HG03469 (cell line): ENCODE measurements at regions not wholly inside any gene's neighbourhood (a gene's known extent, or its start where the extent isn't known, plus 50 kb on each side); places are given as distances from the start of the nearest gene placed in this dataset.

Source experiments
- ATAC-seq: cut with Tn5 transposase; IDR thresholded peaks from one replicate; pipeline ENCODE4 v1.9.1; 2021; ENCODE audit warnings: mild to moderate bottlenecking, moderate library complexity, moderate number of reproducible peaks; ENCODE audit not compliant: unreplicated experiment

DNA sequence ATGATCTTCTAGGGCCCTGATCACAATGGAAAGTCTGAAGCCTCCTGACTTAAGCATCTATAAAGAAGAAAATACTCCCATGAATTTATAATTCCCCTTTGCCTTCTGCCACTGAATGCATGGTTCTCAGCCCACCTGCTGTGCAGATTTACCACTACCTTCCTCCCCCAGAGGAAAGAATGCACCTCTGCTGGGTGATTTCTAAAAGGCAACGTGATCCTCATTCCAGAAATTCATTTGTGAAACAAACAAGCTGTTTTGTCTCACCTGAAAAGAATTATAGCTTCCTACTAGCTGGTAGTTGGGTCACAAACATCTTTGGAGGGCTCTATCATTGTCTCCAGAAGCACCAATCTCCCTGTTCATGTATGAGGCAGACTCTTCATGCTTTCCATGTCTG, 320.2 kb downstream of the CDC14C start:
- no peak for ATAC-seq

GRCh38 chr7:49245062-49245461, 320.7 kb downstream of the CDC14C start:
- no peak for ATAC-seq

DNA sequence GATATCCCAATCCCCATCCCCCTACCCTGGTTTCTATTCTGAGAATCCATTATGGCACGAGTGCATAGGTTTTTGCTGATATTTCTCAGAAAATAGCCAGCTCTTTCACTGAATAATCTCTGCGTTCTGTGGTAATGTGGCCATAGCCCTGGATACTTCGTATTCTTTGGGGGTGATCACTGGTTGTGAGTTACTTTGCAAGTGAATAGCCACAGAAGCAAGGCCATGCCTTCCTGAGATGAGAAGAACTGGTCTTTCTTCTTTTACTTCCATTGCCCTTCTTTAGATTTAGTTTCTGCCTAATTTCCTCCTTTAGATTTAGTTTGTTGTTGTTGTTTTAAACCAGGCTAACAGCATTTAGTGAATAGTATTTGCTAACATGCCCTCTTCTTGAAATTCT, 323.4 kb downstream of the CDC14C start:
- no peak for ATAC-seq

DNA sequence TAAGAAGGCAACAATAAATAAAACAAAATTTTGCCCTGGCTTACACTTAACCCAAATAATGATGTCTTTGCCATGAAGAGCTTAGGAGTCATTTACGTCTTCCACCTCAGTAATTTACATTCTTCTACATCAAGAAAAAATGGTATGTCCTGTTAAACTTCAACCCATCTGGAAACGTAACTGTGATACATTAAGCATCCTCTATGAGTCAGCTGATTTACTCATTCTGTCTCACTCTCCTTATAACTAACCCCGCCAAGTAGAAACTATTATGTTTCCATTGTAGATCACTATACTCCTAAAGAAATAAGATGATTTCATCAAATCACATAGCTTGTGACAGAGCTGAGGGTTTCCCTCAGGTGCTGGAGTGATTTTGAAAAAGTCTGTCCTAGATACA, 330.7 kb downstream of the CDC14C start:
- ATAC-seq: no peak

DNA sequence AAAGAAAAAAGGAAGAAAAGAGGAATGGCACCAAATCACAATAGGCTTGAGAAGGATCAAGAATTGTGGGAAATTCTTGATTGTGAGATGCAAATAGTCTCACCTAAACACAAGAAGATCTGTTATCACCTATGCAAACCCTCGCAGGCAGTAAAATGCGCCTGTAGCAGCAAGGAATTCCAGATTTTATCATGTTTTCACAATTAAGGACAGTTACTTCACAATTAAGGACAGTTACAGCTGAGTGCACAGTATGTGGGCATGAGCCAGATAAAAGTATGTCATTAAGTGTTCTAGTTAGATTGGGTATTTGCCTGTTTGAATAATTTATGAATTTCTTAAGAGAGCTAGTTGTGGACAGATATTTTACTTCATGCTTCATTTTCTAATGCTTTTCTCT, 336.2 kb downstream of the CDC14C start:
- ATAC-seq: no peak

DNA sequence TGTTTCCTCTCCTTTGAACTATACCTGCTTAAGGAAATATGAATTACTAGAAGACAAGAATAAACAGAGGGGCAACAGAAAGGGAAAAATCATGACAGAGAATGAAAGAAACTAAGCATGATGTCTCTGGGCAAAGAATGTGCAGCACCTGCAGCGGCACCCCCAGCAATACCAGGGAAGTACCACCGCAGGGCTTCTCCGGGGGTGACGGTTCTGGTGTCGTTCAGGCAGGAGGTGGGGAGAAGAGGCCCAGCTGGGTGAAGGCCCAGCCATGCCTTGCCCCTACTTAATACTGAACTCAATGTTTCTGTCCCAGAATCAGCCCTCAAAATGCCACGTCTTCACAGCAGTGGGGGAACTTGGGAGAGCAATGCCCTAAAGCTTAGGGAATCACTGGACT, 337.6 kb downstream of the CDC14C start:
- no peak for ATAC-seq

- no peak for ATAC-seq
These were observed 340.2 kb downstream of the CDC14C start for GRCh38 chr7:49264530-49264929.

DNA sequence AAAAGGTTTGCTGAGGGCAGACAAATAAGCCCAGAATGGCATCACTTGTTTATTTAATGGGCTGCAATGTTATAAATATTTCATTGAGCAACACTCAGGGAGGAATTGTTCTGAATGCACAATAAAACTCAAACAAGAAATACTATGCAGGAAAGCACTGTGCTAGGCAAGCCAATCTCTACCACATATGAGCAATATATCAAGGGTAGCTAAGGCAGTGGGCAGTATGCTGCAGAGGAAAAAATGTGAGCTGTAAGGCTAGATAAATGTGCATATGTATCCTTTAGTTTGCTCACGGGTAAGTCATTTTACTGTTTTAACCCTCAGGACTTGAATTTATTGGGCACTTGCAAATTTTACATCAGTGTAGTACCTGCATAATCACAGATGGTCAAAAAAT, 349.6 kb downstream of the CDC14C start:
- ATAC-seq: no peak

DNA sequence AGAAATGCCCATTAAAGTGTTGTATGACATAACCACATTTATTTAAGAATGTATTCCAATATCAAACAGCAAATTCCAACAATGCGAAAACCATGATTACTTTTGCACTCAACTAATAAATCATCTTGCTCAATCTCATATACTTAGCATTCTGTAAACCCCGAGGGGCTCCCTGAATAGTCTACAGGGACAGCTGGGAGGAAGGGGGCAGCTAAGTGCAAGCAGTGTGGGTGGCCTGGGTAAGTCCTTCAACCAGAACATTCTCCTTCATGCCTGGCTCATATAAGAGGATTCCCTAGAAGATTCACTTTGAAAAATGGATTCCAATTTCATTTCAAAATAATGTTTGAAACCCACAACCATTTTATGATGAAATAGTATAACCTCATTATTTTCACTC, 355.5 kb downstream of the CDC14C start:
- ATAC-seq: no peak

- no peak for ATAC-seq
These were observed 363.3 kb downstream of the CDC14C start for GRCh38 chr7:49287653-49288052.

DNA sequence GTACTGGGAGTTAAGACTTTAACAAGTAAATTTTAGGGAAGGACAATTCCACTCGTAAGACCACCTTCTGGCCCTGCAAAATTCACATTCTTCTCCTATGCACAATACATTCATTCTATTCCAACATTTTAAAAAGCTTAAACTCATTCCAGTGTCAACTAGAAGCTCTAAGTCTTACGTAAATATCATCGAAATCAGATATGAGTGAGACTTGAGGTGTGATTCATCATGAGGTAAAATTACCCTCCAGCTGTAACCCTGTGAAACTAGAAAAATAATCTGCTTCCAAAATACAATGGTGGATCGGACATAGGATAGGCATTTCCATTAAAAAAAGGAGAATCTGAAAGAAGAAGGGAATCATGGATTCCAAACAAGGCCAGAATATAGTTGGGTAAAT, 370.3 kb downstream of the CDC14C start:
- ATAC-seq: no peak

DNA sequence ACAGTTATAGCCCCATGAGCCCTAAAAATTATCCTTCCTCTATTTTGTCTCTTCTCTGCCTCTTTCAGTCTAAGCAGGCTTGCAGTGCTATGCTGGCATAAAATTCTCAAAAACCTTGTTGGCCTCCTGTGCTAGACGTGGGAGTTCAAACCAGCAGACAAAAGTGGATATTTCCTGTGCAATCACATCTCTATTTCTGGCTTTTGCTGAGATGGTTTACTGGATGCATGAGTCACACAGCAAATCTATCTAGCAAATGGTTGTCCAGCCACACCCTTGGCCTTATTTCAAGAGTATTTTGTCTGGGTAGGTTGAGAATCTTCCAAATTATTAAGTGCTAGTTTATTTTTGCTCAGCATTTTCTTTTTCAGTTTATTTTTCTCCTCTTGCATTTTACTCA, 370.8 kb downstream of the CDC14C start:
- ATAC-seq: no peak

GRCh38 chr7:49297958-49298357, 373.6 kb downstream of the CDC14C start:
- ATAC-seq: no peak

DNA sequence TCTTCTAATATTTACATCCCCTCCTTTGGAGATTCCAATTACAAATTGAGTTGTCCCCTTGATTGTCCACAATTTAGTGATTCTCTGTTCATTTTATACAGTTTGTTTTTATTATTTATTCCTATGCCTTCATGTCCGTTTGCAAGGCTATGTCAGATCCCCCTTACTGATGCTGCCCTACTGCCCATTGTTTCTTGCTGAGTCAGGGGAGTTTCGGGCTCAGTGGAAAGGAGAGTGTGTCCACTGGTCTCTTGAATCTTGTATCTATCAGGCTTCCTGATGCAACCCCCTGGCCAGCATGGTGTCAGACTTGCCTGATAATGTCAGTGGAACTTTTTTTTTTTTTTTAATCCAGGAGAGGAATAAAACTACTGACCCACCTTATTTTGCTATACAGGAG, 384.4 kb downstream of the CDC14C start:
- no peak for ATAC-seq

DNA sequence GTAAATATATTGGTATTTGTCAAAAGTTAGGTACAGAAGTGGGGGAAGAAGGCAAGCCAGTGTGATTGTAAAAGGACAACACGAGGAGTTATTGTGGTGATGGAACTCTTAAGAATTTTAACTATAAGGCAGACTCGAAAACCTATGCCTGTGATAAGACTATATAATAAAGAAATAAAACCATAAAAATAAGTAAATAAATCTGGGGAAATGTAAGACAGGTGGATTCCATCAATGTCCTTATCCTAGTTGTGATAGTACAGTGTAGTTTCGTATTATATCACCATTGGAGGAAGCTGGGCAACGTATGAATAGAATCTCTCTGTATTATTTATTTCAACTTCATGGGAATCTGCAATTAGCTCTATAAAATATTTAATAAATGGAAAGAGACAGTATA, 395.7 kb downstream of the CDC14C start:
- no peak for ATAC-seq

DNA sequence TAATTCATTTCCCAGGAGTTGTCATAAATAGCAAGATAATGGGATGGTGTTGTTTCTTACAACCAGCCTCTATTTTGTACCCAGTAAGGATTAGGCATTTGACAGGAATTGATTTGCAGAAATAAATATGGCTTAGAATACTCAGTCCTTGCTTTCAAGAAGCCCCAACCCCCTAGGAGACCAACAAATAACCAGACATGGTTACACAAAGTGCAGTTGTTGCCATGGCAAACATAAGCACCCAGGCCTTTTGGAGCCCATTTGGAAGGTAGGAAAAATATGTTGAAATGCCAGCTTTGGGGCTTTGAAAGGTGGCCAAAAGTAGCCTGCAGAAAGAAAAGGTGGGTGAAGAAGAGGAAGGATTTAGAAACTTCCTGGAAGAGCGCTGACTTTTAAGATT, 397.5 kb downstream of the CDC14C start:
- no peak for ATAC-seq

- ATAC-seq: no peak
These were observed 398.1 kb downstream of the CDC14C start for GRCh38 chr7:49322476-49322875.

- ATAC-seq: no peak
These were observed 399.7 kb downstream of the CDC14C start for GRCh38 chr7:49324040-49324439.

- ATAC-seq: no peak
These were observed 400.4 kb downstream of the CDC14C start for GRCh38 chr7:49324707-49325106.

DNA sequence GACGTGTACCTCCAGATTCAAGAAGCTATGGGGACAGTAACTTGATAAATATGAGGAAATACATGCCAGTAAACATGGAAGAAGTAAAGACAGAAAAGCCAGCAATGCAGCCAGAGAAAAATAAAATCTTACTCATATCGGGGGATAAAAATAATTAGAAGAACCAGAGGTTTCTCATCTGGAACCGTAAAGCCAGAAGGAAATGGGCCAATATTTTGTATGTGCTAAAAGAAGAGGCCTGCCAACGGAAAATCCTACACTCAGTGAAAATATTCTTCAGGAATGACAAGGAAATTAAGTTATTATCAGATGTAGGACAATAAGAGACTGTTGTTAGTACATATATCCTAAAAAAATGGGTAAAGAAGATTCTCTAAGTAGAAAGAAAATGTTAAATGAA, 401.2 kb downstream of the CDC14C start:
- no peak for ATAC-seq

DNA sequence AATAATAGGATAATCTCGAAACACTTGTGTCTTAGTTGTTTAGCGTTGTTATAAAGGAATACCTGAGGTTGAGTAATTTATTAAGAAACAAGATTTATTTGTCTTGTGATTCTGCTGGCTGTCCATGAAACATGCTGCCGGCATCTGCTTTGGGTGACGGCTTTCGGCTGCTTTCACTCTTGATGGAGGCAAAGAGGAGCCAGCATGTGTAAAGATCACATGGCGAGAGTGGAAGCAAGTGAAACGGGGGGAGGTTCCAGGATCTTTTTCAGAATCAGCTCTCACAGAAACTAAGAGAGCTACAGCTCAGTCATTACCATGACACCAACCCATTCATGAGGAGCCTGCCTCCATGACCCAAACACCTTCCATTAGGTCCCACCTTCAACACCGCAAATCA, 402.8 kb downstream of the CDC14C start:
- no peak for ATAC-seq

- ATAC-seq: no peak
These were observed 409.0 kb downstream of the CDC14C start for GRCh38 chr7:49333180-49333881.

- ATAC-seq: no peak
These were observed 417.5 kb downstream of the CDC14C start for GRCh38 chr7:49341849-49342248.
